ENCODE measurements at regions not wholly inside any gene's neighbourhood (a gene's known extent, or its start where the extent isn't known, plus 50 kb on each side); places are given as distances from the start of the nearest gene placed in this dataset.

GRCh38 chr11:116653206-116653605 lies 119.6 kb downstream of the BUD13 start:
- H3K9me3 Mint-ChIP-seq = peaks cover 11% of the 10 kb centered on the region; the same call in 2 of the 3 replicates
- no peak overlapping the region for H3K4me2 ChIP-seq
- H3K79me2 ChIP-seq (replicated peaks; ENCODE audit: insufficient read depth) = no peaks in the 10 kb centered on the region
- no peak overlapping the region for H3K27ac Mint-ChIP-seq
- no peaks in the 10 kb centered on the region for H4K20me1 ChIP-seq (replicated peaks; ENCODE audit: insufficient read depth)
- peaks cover 16% of the 10 kb centered on the region for H3K36me3 Mint-ChIP-seq (ENCODE audit: low read depth)
- H3K4me3 Mint-ChIP-seq = no peak overlapping the region
- H3K27ac ChIP-seq (ENCODE audit: low read depth) = no peak overlapping the region
- TF ChIP-seq ZNF114 (CRISPR knock-in tag; IDR thresholded peaks at IDR 0.05) (no peak), ZNF331 (CRISPR knock-in tag; IDR thresholded peaks at IDR 0.05; ENCODE audit: low read depth) (no peak), ZNF462 (CRISPR knock-in tag; IDR thresholded peaks at IDR 0.05) (no peak), NANOG (IDR thresholded peaks at IDR 0.05; ENCODE audit: borderline replicate concordance) (no peak), CREB1 (CRISPR knock-in tag; IDR thresholded peaks at IDR 0.05; ENCODE audit: low read depth) (no peak), REST (IDR thresholded peaks at IDR 0.05; ENCODE audit: unreplicated experiment) (no peak), CTCF (conservative IDR thresholded peaks at IDR 0.05; ENCODE audit: low read depth in 2 of 2) (no peak), EZH2 (IDR thresholded peaks at IDR 0.05; ENCODE audit: low read depth, unreplicated experiment) (no peak), EZH2phosphoT487 (IDR thresholded peaks at IDR 0.05; ENCODE audit: unreplicated experiment) (no peak), ETS1 (IDR thresholded peaks at IDR 0.05) (no peak), POLR2AphosphoS5 (IDR thresholded peaks at IDR 0.05; ENCODE audit: low read depth) (no peak), JUNB (IDR thresholded peaks at IDR 0.05; ENCODE audit: unreplicated experiment) (no peak), STAT1 (IDR thresholded peaks at IDR 0.05; ENCODE audit: unreplicated experiment) (no peak)
- H3F3A ChIP-seq (replicated peaks; ENCODE audit: low read depth) = no peaks in the 10 kb centered on the region
- H3K27me3 ChIP-seq (ENCODE audit: insufficient read depth) = no peaks in the 10 kb centered on the region
- H3K4me1 Mint-ChIP-seq = peaks cover 25% of the 10 kb centered on the region
- H3K36me3 ChIP-seq (ENCODE audit: insufficient read depth) = no peaks in the 10 kb centered on the region
- peaks cover 1% of the 10 kb centered on the region for H3K27me3 Mint-ChIP-seq (ENCODE audit: insufficient read depth, low read depth, poor library complexity)
- ATAC-seq (no peak), DNase-seq (ENCODE audit: low spot score) (no peak)
- H3K4me3 ChIP-seq = no peak overlapping the region
- H2AFZ ChIP-seq = no peak overlapping the region
- H3K4me1 ChIP-seq (ENCODE audit: insufficient read depth) = peaks cover 13% of the 10 kb centered on the region
- 0 out of 2 replicates have a peak, but pooled peaks cover 3% of the 10 kb centered on the region for H3K9me2 ChIP-seq (ENCODE audit: insufficient read depth)
